Upper lobe of left lung (tissue), 4 donors: ENCODE measurements at regions not wholly inside any gene's neighbourhood (a gene's known extent, or its start where the extent isn't known, plus 50 kb on each side); places are given as distances from the start of the nearest gene placed in this dataset.

Source experiments
- EP300 ChIP-seq, 4 donors: sonication (generic); formaldehyde crosslinking; IDR thresholded peaks; one replicate each; pipeline ENCODE4 v1.5.1; 2017; ENCODE audit warnings: antibody characterized with exemption in 4 of 4, control low read depth in 2 of 4
- TF ChIP-seq, protein P1 (sequence below), 6 experiments: fragments of 450-650 bp in 4 of 6; fragments of 200-600 bp in 2 of 6; sonication (generic) in 2 of 6; IDR thresholded peaks; one replicate each; pipeline ENCODE4 v1.5.1; 2016 to 2019; ENCODE audit warnings: antibody characterized with exemption in 6 of 6

- no peak for TF ChIP-seq EP300 (IDR thresholded peaks at IDR 0.05)
- TF ChIP-seq, protein P1, sequence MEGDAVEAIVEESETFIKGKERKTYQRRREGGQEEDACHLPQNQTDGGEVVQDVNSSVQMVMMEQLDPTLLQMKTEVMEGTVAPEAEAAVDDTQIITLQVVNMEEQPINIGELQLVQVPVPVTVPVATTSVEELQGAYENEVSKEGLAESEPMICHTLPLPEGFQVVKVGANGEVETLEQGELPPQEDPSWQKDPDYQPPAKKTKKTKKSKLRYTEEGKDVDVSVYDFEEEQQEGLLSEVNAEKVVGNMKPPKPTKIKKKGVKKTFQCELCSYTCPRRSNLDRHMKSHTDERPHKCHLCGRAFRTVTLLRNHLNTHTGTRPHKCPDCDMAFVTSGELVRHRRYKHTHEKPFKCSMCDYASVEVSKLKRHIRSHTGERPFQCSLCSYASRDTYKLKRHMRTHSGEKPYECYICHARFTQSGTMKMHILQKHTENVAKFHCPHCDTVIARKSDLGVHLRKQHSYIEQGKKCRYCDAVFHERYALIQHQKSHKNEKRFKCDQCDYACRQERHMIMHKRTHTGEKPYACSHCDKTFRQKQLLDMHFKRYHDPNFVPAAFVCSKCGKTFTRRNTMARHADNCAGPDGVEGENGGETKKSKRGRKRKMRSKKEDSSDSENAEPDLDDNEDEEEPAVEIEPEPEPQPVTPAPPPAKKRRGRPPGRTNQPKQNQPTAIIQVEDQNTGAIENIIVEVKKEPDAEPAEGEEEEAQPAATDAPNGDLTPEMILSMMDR (IDR thresholded peaks at IDR 0.05) = no peak
Observed at GRCh38 chr7:98493030-98493778, 92.3 kb upstream of the BAIAP2L1 start.
